ENCODE measurements at regions not wholly inside any gene's neighbourhood (a gene's known extent, or its start where the extent isn't known, plus 50 kb on each side); places are given as distances from the start of the nearest gene placed in this dataset.

- no peak for DNase-seq (ENCODE audit: low read depth)
- H3K4me3 ChIP-seq (ENCODE audit: control insufficient read depth, low read depth, low read length): no peak overlapping the region
- no peak for TF ChIP-seq CTCF (conservative IDR thresholded peaks at IDR 0.05; ENCODE audit: control insufficient read depth, insufficient read depth, low read depth, low read length)
These were observed 97.7 kb upstream of the GALNT17 start for GRCh38 chr7:71034243-71034642.

- no peak for TF ChIP-seq CTCF (conservative IDR thresholded peaks at IDR 0.05; ENCODE audit: control insufficient read depth, insufficient read depth, low read depth, low read length)
- no peak overlapping the region for H3K4me3 ChIP-seq (ENCODE audit: control insufficient read depth, low read depth, low read length)
- DNase-seq (ENCODE audit: low read depth): no peak
These were observed 89.4 kb upstream of the GALNT17 start for GRCh38 chr7:71042591-71042990.

GRCh38 chr7:71050492-71050891 is 81.5 kb upstream of the GALNT17 start:
- no peak for DNase-seq (ENCODE audit: low read depth)
- H3K4me3 ChIP-seq (ENCODE audit: control insufficient read depth, low read depth, low read length): no peak overlapping the region
- no peak for TF ChIP-seq CTCF (conservative IDR thresholded peaks at IDR 0.05; ENCODE audit: control insufficient read depth, insufficient read depth, low read depth, low read length)

GRCh38 chr7:71055504-71055903 is 76.4 kb upstream of the GALNT17 start:
- no peak for TF ChIP-seq CTCF (conservative IDR thresholded peaks at IDR 0.05; ENCODE audit: control insufficient read depth, insufficient read depth, low read depth, low read length)
- no peak for DNase-seq (ENCODE audit: low read depth)
- H3K4me3 ChIP-seq (ENCODE audit: control insufficient read depth, low read depth, low read length): no peak overlapping the region

GRCh38 chr7:71077743-71078476 is 54.0 kb upstream of the GALNT17 start:
- H3K4me3 ChIP-seq (ENCODE audit: control insufficient read depth, low read depth, low read length): no peak overlapping the region
- DNase-seq (ENCODE audit: low read depth): no peak
- TF ChIP-seq CTCF (conservative IDR thresholded peaks at IDR 0.05; ENCODE audit: control insufficient read depth, insufficient read depth, low read depth, low read length): no peak

All from fibroblast of mammary gland (primary cell).